Stimulated activated CD4-positive, alpha-beta T cell treated with anti-CD3 and anti-CD28 coated beads, TNF-alpha, amount 100 ng/mL, for 48 hours (primary cell): ENCODE measurements at regions not wholly inside any gene's neighbourhood (a gene's known extent, or its start where the extent isn't known, plus 50 kb on each side); places are given as distances from the start of the nearest gene placed in this dataset.

ENCODE experiments used
- DNase-seq, 3 donors: peaks; one replicate each; pipeline ENCODE4 v3.0.0-alpha.2; 2020; ENCODE audit warnings: low read depth in 3 of 3

DNA sequence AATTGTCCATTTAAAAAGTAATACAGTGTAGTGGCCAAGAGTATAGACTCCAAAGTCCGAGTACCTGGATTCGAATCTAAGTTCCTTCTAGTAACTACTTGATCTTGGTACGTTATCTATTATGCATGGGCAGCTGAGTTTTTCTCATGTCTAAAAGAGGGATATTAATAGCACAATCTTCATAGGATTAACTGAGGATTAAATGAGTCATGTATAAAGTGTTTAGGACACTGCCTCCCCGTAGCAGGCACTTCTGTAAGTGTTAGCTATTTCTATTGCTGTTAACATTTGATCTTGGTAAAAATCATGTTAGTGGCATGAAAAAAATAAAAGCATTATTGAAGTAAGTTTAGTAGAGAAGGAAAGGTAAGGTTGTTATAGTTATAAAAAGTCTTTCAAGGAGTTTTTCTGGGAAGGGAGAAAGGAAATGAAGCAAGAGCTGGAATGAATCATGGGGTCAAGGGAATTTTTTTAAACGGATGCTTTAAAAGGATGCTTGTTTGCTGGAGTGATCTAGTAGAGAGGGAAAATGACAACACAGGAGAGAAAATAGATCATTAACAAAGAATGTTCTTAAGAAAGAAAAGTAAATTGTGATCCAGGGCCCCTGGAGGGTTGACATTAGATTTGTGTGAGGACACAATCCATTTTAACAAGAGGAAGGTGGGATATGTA, 502.2 kb upstream of the USP15 start:
- no peak for DNase-seq

DNA sequence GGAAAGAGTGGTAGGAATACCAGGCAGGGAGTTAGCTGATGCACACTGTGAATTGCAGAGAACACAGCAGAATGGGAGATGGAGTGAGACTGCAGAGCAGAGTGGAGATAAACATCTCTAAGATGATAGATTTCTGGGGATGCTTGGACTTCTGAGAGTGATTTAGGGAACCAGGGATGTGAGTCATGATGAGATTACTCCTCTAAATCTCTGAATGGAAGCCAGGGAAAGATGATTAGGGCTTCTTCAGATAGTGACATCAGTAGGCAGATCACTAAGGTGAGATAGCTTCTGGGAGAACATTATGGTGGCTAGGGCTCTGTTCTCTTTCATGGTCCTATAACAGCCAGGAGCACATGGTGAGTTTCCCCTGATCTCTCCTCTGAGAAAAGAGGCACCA, 501.5 kb upstream of the USP15 start:
- no peak for DNase-seq

DNA sequence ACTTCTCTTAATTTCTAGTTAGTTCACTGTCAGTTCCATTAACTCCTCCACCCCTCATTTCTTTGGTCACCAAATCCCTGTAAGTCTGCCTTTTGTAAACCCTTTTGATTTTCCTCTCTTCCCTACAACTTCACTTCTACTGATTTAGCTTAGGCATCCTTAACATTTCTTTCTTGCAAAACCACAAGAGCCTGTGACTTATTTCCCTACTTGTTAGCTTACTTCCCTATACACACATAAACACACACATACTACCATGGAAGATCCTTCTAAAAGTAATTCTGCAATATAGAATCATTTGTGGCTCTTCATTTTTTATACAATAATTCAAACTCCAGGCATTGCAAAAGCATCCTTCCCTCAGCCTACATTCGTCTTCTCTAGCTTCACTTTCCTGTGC, 494.3 kb upstream of the USP15 start:
- no peak for DNase-seq

DNA sequence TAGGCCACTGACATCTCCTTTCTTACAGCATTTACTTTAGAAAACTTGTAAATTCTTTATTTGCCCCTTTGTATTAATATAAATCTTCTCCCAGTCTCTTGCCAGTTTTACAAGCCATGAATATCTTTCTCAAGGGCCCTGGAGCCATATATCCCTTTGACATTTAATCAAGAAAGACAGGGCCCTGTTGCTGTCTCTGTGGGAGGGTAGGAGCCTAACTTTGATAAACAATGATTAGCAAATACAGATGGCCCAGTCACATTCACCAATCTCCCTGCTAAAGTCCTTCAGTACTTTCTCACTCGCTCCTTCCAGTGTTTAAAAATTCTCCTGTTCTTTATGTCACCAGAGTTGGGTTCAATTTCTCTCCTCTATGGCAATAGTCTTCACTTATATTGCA, 479.8 kb upstream of the USP15 start:
- DNase-seq = no peak

DNA sequence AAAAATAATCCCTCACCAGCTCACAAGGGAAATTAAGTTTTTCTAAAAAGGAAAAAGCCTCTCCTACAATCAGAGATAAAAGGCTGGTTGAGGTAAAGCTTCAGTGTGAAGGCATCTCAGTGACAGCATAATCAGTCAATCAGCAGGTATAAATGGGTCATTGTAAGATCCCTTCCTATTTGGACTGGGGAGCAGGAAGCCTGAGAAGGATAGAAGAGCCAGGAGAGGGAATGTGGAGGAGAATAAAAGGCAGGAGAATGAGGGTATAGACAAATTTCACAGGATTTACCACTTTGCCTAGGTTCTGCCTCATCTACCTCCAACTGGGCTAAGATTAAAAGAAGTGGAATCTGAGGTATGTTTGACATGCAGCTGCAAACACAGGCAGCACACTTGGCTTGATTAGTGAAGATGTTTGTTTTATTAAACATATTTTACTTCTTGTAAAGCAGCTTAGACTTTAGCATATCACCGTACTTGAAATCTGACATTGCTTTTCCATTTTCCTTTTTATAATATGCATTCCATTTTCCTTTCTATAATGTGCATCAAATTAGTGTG, 479.1 kb upstream of the USP15 start:
- DNase-seq = no peak

DNA sequence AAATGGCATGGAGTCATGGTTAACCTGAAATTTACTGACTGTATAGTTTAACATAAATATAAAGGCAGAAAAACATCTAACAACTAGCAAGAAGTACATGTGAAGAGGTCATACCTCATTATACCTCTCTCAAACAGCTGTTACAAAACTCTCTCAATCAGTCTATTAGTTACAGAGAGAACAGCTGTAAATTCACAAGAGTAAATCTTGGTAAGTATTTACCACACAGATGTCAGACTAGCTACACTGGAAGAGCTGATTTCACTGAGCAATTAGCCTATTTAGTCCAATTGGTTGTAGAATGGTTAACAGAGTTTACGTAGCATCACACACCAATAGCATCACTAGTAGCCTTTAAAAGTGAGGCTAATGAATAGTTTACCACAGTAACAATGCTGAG, 463.4 kb upstream of the USP15 start:
- DNase-seq = no peak

DNA sequence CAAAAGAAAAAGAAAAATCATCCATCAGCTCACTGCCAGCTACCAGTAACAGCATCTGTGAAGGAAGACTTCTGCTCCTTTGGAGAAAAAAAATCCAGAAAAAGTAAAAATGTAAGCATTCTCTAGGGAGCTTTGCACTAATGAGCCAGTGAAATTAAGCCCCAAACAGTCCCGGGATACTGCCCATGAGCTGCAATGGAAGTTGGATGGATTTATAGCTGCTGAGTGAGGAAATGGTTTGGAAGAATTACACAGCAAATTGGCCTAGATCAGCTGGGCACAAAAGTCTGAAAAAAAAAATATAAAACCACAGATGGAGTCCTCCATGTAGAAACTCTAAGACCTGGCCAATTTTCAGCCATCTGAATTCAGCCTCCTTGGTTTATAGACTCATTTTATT, 462.9 kb upstream of the USP15 start:
- no peak for DNase-seq

DNA sequence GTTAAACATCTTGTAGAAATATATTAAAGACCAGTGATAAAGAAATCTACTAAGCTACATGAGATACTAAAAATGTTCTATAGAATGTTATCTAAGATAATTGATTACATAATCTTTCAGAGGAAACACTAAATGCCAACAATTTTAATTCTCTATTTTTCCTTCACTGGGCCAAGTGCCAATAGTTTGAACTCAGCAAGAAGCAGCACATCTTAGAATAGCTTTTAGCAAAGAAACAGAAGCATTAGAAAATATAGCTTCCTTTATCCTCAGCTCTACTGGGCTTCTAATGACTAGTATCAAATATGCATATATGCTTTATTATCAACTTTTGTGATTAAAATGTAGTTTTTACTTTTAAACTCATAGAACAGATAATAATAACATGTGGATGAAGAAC, 461.4 kb upstream of the USP15 start:
- DNase-seq = no peak

DNA sequence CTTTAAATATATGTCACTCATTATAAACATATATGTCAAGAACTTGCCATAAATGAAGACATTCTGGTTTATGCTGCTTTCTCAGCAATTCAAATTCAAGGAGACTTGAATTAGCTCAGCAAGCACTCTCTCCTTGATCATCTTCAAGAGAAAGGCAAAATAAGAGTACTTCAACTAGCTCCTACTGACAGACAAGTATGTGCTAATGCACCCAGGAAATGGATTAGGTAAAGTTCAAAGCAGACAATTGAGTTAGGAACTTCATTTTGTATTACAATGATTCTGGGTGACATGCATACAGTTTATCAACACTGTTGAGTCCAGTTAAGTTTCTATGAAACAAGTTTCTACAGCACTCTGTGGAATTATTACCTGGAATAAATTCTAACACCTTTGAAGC, 455.9 kb upstream of the USP15 start:
- DNase-seq = no peak

DNA sequence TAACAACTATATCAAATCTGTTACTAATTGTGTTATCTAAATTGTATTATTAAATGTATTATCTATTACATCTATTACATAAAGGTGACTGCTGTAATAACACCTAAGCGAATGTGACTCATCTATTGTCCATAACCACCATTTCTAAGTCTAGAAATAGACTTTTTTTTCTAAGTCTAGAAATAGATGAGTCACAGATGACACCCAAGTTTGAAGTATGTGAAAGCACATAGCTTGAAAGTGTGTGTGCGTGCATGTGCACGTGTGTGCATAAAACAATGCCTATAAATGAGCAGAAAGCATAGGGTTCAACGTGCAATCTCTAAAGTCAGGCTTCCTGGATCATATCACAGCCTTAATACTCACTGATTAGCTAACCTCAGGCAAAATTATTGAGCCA, 451.3 kb upstream of the USP15 start:
- DNase-seq = no peak

DNA sequence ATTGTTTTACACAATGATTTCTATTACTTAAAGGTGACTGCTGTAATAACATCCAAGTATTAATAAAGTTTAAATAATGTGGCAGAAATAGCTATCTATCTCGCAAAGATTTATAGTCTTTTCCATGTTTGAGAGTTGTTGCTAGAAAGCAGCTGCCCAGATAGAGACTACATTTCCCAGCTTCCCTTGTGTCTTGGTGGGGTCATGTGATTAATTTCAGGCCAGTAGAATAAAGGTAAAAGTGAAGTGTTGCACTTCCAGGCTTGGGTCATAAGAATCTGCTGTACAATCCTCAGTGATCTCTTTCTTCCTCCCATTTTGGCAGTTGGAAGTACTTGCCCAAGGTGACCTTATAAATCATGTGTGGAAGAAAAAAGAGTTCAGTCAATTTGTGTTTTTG, 449.7 kb upstream of the USP15 start:
- DNase-seq = no peak

DNA sequence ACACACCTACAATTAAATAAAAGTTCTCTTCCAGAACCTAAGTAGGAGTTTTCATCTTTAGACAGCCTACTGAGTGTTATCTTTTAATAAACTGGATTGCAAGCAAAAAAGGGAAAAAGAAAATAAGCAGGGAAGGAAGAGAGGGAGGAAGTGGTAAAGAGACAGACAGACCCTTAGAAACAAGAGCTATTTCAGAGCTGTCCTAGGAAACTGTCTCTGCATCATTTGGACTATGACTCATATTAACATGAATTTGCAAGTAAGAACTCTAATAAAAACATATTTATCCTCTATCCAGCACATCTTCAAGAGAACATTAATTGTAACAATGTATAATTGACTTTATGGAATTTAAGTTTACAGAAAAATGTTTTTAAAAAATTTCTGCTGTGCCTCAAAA, 438.8 kb upstream of the USP15 start:
- DNase-seq = no peak

DNA sequence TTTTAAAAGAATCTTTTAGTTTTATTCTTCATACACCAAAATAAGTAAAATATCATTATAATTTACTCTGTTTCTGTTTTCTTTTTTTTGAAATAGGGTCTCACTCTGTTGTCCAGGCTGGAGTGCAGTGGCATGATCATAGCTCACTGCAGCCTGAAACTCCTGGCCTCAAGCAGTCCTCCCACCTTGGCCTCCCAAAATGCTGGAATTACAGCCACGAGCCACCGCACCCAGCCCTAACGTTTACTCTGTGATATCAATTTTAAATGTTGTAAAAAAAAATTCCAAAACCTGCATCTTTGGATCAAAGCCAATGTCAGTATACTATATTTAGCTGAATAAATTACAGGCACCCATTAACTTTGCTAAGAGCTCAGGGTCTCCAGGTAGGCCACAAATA, 437.1 kb upstream of the USP15 start:
- DNase-seq = no peak

DNA sequence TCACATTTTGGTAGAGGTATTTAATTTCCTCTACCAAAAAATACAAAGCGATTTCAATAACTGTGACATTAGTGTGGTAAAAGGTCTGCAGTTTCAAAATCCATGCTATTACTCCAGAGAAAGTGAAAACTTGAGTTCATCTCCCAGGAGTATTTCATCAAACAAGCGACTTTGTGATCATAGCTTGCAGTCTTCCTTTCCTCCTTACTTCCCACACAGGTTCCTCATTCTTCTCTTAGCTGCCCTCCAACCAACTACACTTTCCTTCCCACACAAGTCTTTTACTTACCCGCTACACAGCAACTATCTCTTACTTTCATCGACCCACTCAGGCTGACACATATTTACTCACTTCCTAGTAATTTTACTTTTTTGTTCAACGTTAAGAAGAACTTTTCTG, 413.4 kb upstream of the USP15 start:
- no peak for DNase-seq

DNA sequence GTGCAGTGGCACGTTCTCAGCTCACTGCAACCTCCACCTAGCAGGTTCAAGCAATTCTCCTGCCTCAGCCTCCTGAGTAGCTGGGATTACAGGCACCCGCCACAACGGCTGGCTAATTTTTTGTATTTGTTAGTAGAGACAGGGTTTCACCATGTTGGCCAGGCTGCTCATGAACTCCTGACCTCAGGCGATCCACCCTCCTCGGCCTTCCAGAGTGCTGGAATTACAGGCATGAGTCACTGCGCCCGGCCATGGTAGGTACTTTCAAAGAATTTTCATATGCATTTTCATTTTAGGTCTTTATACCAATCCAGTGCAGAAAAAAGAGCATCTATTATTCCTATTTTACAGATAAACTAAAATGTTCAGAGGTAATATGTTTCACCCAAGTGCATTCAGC, 411.3 kb upstream of the USP15 start:
- DNase-seq = no peak

DNA sequence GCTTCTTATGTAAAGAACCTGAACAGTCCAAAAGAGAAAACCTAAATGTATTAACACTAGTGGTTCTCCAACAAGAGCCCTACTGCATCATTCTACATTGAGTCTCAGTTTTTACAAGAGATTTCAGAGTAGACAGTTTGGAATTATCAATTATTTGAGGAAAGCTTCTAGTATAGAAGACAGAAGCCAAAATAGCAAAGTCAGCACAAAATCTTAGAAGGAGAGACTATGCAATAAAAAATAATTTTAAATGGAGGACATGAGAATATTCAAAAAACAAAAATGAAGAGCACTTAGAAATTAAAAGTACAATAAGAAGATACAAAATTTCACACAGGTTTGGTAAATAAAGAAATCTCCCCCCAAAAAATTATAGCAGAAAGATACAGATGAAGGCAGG, 406.3 kb upstream of the USP15 start:
- DNase-seq = no peak

DNA sequence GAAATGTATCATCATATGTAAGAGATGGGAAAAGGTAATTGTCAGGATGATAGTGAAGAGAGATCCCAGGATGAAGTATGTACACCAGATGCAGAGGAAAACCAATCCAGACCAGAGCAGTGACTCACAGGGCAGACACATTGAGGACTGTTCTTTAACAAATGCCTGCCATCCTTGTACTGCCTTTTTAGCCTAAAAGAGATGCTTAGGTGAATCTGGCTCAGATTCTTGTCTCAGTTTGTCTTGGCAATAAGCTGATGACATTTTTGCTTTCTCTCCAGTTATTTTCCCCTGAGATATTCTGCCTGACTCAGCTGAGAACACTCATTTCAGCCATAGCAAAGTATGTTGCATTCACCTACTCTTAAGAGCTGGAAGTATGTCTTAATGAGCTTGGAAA, 405.3 kb upstream of the USP15 start:
- no peak for DNase-seq

DNA sequence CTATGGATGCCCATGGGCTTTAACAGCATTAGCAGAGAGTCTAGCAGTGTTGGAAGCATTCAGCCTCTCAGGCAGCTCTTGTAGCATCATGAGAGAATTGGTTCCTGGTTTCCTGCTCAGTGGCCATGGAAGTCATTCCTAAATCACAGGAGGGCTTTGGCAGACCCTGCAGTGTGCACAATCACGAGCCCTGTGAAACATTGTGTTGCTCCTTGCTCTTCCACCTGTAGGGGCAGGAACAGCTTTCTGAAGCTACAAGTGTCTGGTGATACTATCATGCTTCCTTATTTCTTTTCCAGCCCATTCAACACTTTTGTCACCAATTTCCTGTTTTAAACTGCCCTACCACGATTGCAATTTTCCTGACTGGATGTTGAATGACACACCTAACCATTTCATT, 402.2 kb upstream of the USP15 start:
- no peak for DNase-seq

DNA sequence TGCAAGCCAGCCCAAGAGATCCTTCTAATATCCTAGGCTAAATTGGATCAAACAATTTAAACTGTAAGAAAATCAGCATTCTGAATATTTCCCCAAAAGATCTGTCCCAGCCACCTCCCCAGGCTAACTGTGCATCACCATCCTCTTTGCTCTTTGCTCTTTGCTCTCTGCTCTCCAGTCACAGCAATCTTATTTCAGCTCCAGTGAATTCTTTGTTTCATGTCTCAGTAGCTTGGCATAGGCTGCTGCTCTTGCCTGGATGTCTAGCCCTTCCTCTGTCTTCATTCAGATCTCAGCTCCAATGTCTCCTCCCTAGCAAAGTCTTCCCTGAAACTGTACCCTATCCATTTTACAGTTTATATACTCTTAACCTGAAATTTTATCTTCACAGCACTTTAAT, 399.8 kb upstream of the USP15 start:
- no peak for DNase-seq

DNA sequence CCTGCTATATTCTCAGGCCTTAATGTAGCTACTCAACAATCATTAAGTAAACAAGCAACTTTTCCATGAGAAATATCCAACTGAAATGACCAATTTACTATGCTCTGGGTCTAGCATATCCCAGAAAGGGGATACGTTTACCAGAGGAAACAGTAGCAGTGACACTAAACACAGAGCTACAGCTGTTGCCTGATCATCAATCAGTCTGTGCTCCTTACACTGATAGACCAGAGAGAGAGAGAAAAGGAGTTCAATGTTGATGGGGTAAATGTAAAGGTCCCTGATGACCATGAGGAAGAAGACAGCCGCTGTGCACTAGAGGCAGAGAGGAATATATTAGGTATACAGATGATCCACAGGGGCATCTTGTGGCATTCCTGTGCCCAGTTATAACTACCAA, 397.2 kb upstream of the USP15 start:
- DNase-seq = no peak

DNA sequence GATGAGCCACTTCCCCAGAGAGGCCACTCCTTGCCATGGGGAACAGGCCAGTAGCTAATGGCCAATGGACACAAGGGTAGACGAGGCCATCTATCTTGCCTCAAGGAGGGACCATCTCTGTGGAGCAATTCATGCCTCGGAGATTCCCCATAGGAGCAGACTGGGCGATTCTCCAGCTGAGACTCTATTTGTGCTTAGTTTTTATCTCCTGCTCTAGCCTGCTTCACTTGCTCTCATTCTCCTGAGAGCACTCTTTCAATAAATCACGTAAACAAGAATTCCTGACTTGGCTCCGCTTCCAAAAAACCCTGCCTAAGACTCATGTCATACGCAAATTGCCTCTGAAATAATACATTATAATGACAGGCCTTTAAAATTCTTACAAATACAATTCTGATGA, 396.4 kb upstream of the USP15 start:
- no peak for DNase-seq

DNA sequence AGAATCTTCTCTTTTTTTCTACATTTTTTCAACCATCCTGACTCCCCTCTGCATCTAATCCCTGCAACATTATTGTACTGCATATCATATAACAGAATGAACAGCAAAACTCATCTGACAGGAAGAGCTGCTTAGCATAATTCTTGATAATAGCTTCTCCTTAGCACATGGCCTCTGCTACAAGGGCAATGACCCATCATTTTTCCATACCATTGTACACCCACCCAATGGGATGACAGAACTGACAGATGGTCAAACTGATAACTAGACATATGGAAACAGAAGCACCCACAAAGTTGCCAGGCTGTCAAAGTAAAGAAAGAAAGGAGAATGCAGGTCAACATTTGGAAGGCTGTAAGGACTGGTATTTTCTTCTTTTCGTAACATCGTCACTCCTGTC, 390.4 kb upstream of the USP15 start:
- DNase-seq = no peak

DNA sequence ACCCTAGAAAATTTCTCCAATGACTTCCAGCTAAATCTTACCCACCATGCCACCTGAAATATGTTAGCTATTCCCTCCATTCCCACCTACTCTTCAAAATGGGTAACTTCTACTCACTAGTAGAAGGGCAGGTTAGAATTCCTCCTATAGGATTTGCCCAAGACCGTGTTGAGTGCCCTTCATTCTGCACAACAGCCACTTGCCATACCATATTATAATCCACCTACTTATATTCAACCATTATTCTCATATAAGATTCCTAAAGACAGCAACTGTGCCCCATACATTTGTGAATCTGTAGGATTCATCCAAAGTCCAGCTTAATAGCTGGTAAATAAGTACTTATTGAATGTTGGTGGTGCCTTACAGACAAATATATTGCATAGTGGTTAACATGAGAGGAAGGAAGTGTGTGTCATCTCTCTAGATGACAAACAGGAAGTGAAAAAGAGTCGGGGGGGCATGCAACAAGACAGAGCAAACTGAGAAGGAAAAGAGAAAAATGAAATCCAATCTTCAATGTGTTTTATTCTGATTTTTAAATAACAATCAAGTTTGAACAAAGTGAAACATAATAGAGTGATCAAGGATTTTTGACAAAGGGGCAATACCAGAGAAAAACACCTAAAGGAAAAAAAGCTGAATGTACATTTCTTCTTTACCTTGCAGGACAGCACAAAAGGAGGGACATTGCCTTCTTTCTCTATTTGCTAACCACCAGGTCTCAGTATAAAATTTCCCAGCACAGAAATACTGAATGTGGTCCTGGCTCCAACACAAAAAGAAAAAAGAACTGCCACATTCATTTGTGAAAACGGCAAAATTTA, 389.3 kb upstream of the USP15 start:
- no peak for DNase-seq

DNA sequence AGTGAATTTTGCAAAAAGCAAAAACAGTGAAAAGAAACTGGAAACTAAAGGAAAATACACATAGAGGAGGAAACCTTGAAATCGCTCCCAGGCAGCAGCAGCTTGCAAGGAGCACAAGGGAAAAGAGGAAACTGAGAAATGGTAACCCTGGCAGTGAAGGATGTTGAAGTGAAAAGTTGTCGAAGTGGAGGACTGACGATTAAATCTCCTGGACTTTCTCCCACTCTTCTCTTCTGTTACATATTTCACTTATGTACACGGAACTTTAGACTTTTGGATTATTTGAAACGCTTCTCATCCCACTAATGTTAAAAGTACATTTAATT, 388.8 kb upstream of the USP15 start:
- no peak for DNase-seq
